ENCODE measurements at regions not wholly inside any gene's neighbourhood (a gene's known extent, or its start where the extent isn't known, plus 50 kb on each side); places are given as distances from the start of the nearest gene placed in this dataset.

DNA sequence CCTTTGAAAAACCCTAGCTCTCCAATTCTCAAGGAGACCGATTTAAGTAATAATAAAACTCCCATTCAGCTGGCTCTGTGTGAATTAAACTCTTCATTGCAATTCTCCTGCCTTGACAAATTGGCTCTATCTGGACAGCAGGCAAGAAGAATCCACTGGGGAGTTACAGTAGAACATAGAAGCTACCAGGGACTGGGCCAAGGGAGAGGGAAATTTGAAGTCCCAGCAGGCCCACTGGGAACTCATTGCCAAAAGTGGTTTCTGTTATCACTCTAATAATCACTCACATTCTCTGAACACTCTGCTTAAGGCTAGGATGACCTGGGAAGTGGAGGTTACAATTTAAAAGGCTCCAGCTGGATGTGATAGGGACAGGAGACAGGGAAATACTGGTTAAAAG is 384.5 kb upstream of the CCDC196 start:
- no peak overlapping the region for H3K27ac ChIP-seq
- TF ChIP-seq ZFX (IDR thresholded peaks at IDR 0.05; ENCODE audit: borderline replicate concordance): no peak
- TF ChIP-seq, protein P1, sequence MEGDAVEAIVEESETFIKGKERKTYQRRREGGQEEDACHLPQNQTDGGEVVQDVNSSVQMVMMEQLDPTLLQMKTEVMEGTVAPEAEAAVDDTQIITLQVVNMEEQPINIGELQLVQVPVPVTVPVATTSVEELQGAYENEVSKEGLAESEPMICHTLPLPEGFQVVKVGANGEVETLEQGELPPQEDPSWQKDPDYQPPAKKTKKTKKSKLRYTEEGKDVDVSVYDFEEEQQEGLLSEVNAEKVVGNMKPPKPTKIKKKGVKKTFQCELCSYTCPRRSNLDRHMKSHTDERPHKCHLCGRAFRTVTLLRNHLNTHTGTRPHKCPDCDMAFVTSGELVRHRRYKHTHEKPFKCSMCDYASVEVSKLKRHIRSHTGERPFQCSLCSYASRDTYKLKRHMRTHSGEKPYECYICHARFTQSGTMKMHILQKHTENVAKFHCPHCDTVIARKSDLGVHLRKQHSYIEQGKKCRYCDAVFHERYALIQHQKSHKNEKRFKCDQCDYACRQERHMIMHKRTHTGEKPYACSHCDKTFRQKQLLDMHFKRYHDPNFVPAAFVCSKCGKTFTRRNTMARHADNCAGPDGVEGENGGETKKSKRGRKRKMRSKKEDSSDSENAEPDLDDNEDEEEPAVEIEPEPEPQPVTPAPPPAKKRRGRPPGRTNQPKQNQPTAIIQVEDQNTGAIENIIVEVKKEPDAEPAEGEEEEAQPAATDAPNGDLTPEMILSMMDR (IDR thresholded peaks at IDR 0.05): no peak

DNA sequence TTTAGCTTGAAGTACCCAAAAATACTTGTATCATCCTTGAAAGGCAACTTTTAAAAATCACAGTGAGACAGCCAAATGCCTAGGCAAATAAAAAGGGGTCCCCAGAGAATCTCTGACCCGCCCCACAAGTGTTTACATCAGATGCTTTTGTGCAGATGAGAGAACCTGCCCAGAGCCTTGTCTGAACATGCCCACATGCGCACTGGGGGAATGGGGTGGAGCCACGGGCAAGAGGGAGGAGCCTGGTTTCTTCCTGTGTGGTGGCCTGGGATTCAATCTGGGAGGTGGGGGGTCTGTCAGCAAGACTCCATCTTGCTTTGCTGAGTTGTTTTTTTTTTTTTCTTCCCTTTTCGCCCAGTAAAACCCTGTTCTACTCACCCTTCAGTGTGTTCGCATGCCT is 381.7 kb upstream of the CCDC196 start:
- TF ChIP-seq, protein P1 (IDR thresholded peaks at IDR 0.05): no peak
- no peak for TF ChIP-seq ZFX (IDR thresholded peaks at IDR 0.05; ENCODE audit: borderline replicate concordance)
- no peak overlapping the region for H3K27ac ChIP-seq

DNA sequence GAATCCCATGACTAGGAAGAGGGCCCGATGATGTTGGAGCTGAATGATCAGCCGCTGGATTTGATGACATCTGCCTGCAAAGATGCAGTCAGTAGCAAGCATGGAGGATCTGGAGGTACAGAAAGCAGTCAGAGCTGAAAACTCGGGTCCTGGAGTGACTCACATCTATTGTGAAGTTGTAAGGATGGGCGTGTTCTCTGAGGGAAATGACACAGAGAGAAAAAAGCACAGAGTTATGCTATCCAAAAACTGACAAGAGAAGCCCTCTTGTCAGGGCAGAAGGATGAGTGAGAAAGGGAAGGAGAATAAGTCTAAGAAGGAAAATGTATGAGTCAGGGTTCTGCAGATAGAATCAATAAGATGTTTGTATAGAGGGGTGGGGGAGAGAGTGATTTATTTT is 380.4 kb upstream of the CCDC196 start:
- H3K27ac ChIP-seq: no peak overlapping the region
- TF ChIP-seq, protein P1 (IDR thresholded peaks at IDR 0.05): no peak
- no peak for TF ChIP-seq ZFX (IDR thresholded peaks at IDR 0.05; ENCODE audit: borderline replicate concordance)

DNA sequence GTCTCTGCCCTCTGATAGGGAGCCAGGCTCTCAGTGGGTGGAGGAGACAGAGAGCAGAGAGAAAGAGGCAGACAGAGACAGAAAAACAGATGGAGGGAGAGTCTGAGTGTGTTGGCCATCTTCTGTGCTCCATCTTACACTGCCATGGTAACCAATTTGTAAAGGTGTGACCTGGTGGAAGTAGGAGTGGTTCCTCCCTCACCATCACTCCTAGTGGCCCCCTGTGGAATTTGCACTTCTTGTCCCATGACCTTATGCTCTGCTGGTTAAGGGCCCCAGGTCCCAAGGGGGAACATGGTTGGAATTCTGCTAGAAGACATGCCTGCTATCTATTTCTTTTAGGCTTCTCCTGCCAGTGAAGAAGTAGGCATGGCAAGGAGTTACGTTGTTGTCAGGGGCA is 376.7 kb upstream of the CCDC196 start:
- H3K27ac ChIP-seq: no peak overlapping the region
- TF ChIP-seq ZFX (IDR thresholded peaks at IDR 0.05; ENCODE audit: borderline replicate concordance): no peak
- TF ChIP-seq, protein P1 (IDR thresholded peaks at IDR 0.05): no peak

DNA sequence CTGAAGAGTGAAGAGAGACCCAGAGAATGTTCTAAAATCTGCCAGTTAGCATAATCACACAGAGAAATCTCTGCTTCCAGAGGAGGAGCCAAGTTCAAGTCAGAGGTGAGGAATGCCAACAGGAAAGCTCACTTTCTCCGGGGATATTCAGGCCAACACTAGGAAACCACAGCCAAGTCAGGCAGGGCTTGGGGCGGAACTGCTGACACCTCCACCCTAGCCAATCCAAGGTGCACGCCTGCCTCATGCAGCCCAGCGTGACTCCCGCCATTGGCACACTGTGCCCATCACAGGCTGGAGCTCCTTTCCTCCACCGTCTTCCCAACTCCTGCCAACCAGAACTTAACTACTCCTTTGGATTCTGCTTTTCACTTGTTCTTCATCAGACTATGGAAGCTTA is 374.3 kb upstream of the CCDC196 start:
- TF ChIP-seq ZFX (IDR thresholded peaks at IDR 0.05; ENCODE audit: borderline replicate concordance): no peak
- TF ChIP-seq, protein P1 (IDR thresholded peaks at IDR 0.05): no peak
- H3K27ac ChIP-seq: no peak overlapping the region

DNA sequence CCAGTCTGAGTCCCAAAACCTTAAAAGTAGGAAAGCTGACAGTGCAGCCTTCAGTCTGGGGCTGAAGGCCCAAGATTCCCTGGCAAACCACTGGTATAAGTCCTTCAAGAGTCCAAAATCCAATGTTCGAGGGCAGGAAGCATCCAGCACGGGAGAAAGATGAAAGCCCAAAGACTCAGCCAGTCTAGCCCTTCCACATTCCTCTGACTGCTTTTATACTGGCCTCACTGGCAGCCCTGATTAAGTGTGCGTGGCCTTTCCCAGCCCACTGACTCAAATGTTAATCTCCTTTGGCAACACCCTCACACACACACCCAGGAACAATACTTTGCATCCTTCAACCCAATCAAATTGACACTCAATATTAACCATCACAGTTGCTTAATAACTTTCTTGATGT is 372.1 kb upstream of the CCDC196 start:
- H3K27ac ChIP-seq: no peak overlapping the region

DNA sequence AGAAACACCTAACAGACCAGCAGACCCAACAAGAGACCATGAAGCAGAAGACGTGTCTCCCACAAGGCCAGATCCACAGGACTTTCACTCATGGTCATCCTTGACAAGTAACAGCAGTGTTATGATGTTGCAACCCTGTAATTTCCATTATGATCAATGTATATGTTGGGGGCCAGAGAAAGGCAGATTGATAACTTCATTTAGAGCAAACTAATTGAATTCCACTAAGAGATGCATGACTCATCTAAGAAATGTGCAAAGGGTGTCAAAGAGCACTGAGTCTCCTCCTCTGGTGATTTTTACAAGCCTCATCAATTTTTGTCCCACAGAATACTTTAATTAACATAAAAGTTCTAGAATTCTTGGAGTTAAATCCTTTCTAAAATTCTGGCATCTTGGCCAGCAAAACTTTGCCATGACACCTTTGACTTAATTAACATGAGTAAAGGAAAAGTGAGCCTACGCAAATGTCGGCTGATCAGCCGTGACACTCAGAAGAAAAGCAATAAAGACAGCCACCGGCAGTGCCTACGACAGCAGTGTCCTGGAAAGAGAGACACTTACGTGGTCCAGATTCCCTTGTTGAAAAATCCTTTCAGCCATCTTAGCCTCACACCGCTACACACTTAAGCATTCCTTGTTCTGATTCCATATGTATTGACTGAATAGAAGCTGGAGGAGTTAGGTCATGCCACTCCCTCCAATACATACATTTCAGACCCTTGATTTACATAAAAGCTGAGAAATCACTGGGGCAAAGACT is 370.2 kb upstream of the CCDC196 start:
- H3K27ac ChIP-seq: no peak overlapping the region

More for the DNA sequence above, 372.1 kb upstream of the CCDC196 start:
- TF ChIP-seq, protein P1 (IDR thresholded peaks at IDR 0.05): no peak
- TF ChIP-seq ZFX (IDR thresholded peaks at IDR 0.05; ENCODE audit: borderline replicate concordance): no peak

More for the DNA sequence above, 370.2 kb upstream of the CCDC196 start:
- TF ChIP-seq, protein P1 (IDR thresholded peaks at IDR 0.05): no peak
- TF ChIP-seq ZFX (IDR thresholded peaks at IDR 0.05; ENCODE audit: borderline replicate concordance): no peak

Data from 22Rv1 (cell line).